ENCODE measurements at regions not wholly inside any gene's neighbourhood (a gene's known extent, or its start where the extent isn't known, plus 50 kb on each side); places are given as distances from the start of the nearest gene placed in this dataset.
"Not testable (repeated sequence)": the region's sequence is repeated elsewhere in the genome, so short reads cannot be mapped to it uniquely, and the experiment has no call there.

DNA sequence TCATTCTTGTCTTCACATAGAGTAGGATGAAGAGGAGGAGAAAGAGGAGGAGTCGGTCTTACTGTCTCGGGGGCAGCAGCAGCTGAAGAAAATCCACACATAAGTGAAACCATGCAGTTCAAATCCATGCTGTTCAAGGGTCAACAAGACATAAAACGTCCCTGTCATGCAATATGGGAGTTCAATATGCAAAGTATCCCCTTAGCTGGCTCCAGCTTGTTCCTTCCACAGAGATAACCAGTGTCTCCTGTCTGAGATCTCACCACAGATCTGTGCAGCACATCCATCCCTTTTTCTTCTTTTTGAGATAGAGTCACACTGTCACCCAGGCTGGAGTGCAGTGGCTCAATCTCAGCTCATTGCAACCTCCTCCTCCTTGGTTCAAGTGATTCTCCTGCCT, 357.5 kb downstream of the GALC start:
- DNase-seq (ENCODE audit: low read depth in 2 of 3, low spot score in 2 of 3): no peak

DNA sequence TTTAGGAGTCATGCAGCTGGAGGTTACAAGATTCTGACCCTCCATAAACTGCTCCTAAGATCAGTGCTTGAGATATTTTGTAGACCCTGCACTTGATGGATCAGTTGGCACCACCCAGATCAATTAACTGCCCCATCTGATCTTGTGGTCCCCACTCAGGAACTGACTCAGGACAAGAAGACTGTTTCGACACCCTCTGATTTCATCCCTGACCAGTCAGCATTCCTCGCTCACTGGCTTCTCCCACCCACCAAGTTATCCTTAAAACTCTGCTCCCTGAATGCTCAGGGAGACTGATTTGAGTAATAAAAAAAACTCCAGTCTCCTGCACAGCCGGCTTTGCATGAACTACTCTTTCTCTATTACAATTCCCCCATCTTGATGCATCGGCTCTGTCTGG, 360.2 kb downstream of the GALC start:
- no peak for DNase-seq (ENCODE audit: low read depth in 2 of 3, low spot score in 2 of 3)

DNA sequence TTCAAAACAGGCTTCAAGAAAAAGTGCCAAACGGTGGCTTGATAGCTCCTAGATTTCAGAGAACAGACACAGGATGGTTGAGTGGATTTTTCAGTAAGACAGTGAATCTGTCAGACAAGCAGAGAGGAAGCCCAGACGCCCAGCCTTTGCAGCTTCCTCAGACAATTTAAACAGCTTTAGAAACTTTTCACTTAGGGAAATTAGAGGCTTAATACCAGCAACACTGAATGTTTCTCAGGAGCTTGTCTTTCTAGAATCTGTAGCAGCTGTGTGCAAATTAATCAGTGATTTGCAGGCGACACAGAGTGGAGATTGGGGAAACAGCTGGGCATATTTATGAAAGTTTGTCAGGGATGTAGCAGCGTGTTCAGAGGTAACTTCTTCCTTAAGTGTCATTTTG, 362.1 kb downstream of the GALC start:
- DNase-seq (ENCODE audit: low read depth in 2 of 3, low spot score in 2 of 3): no peak

DNA sequence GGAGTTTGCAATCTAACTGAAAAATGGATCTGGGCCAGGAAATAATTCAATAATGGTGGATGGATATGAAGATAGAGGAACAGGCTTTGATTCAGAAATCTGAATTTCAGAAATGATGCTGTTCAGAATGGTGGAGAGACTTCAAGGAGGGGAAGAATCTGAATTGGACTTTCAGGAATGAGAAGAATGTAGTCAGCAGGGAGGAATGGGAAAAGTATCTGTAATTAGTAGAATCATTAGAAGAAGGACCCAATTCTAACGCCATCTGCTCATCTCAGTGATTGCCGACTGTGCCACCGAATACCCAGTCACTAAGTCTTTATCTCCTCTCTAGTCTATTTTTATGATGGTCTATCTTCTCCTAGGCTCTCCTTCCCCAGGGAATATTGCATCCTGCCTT, 363.2 kb downstream of the GALC start:
- no peak for DNase-seq (ENCODE audit: low read depth in 2 of 3, low spot score in 2 of 3)

DNA sequence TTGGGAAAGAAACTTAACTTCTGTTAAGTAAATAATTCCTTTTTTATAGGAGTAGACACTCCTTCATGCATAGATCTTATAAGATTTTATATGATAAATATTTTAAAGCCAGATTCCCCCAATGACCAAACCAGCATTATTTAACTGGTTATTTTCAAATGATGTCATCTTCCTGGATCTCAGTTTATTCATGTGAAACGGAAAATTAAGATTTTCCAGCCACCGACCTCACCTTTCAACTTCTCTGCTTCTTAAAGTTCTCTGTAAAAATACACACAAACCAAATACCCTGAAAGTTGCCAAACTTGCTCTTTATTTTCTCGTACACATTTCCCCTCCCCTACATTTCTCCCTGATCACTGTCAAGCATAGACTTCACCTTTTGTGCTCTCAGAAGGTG, 364.2 kb downstream of the GALC start:
- no peak for DNase-seq (ENCODE audit: low read depth in 2 of 3, low spot score in 2 of 3)

DNA sequence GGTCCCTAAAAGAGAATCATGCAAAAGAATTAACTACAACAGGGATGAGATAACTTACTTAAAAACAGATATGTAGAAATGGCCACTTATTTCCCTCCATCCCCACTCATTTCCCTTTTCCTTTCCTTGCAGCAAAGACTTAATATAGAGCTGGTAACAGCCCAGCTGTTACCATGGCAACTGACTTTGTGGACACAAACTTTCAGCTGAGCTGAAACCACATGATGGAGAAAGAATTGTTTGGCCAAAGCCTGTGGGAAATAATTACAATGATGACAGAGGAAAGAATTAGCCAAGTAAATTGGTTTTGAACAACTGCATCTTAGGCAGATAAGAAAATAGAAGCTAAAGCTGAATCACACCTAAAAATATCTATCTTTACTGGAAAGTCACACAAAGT, 364.9 kb downstream of the GALC start:
- no peak for DNase-seq (ENCODE audit: low read depth in 2 of 3, low spot score in 2 of 3)

DNA sequence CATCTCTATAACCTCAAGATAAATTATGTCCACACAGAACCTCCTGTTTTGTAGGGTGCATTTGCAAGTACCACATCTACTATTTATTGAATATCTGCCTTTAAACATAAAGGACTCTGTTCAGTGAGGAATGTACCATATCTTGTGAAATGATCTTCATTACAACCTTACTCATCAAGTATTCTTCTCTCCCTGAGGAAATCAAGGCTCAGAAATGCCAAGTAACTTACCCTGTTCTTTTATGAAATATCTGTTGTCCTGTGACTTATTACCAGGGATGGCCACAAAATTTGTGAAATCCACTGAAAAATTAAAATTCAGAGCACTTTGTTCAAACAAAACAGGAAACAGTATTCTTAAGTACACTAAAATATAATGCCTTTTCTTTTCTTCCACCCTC, 366.7 kb downstream of the GALC start:
- no peak for DNase-seq (ENCODE audit: low read depth in 2 of 3, low spot score in 2 of 3)

DNA sequence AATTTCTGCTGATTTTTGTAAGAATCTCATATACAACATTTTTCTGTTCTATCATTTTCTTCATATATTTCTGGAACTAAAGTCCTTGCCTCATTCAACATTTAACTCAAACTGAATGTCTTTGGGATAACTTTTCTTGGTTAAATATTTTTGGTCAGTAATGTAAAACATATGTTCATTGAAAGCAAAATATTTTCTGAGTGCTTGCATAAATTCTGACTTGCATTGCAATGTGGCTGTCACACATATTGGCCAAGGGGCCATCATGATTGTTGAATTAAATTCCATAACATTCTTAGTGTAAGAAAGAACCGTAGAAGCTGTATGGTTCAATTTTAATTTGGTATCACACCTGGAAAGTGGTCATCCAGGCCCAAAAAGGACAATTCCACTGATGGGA, 369.4 kb downstream of the GALC start:
- no peak for DNase-seq (ENCODE audit: low read depth in 2 of 3, low spot score in 2 of 3)

DNA sequence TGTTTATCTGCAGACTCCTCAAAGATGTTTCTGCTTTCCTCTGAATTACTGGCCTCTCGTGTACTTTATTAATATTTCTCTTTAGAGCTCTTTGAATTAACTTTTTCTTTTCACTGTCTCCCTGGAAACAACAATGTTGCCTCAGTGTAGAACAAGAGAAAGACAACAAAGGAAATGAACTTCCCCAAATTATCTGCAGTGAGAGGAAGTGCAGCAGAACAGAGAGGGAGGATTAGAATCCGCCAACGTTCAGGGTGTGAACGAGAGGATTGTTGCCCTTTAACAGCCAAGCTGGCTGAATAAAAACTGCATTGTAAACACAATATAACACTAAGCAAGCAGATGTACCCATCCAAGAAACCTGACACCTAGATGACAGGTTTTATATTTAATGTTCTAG, 375.9 kb downstream of the GALC start:
- DNase-seq (ENCODE audit: low read depth in 2 of 3, low spot score in 2 of 3): no peak

DNA sequence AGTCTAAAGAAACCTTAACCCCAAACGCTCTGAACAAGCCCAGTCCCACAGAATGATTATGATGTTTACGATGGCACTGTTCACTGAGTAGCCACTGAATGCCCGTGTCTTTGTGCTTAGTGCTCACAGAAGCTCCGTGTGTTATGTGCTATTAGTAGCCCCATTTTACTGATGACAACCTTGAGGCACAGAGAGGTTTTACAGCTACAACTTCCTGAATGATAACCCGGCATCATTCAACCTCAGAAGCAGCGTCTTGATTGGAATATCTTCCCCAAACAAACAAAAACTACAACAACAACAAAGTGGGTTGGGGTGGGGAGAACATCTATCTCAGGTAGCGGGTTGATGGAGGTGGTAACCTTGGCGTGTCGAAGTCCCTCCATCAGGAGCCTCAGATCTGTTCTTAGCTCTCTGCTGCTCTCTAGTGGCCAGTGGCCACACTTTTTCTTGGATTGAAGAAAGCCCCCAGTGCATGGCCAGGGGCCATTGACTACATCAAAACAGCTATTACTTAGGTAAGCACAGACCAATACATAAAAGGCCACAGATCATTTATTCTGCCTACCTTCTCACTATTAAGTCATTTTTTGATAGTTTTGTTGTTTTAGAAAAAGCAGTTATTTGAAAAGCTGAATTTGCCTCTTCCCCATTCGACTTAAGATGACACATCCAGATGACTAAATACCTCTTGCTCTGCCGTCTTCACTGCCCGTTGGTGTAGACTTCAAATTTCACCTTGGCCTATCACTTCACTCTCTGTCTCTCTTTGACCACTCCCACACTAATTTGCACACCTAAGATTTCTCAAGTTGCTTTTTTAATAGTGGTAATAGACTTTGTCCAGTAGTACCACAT, 376.9 kb downstream of the GALC start:
- DNase-seq (ENCODE audit: low read depth in 2 of 3, low spot score in 2 of 3): peak in 2 of 3 experiments; percentile 5 to 13

DNA sequence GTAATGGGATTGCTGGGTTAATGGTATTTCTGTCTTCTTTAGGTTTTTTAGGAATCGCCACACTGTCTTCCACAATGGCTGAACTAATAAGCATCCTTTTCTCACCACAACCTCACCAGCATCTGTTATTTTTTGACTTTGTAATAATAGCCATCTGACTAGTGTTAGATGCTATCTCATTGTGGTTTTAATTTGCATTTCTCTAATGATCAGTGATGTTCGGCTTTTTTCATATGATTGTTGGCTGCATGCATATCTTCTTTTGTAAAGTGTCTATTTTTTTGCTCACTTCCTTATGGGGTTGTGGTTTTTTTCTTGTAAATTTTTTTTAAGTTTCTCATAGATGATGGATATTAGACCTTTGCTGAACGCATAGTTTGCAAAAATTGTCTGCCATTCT, 377.9 kb downstream of the GALC start:
- DNase-seq (ENCODE audit: low read depth in 2 of 3, low spot score in 2 of 3): no peak

DNA sequence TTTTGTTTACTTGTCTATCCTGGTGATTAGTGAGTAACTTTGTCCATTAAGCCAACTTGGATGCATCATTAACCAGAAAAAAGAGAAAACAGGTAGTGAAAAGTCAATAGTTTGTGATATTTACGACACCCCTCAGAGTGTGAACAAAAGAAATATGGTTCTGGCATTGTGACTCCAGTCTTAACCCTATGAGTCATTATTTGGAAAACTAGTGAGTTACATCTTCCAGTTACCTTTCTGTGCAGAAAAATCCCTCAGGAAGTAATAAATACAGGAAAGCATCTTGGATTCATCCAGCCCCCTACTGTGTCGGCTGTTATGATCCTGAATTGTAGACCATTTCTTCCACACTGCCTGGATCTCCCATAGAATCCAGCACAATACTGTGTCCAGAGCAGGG, 379.1 kb downstream of the GALC start:
- DNase-seq (ENCODE audit: low read depth in 2 of 3, low spot score in 2 of 3): no peak

DNA sequence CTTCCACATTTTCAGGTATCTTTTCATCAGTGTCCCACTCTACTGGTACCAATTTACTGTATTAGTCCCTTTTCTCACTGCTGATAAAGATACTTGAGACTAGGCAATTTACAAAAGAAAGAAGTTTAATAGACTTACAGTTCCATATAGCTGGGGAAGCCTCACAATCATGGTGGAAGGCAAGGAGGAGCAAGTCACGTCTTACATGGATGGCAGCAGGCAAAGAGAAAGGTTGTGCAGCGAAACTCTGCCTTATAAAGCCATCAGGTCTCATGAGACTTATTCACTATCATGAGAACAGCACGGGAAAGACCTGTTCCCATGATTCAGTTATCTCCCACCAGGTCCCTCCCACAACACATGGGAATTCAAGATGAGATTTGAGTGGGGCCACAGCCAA, 385.9 kb downstream of the GALC start:
- not testable (repeated sequence) for DNase-seq (ENCODE audit: low read depth in 2 of 3, low spot score in 2 of 3)

DNA sequence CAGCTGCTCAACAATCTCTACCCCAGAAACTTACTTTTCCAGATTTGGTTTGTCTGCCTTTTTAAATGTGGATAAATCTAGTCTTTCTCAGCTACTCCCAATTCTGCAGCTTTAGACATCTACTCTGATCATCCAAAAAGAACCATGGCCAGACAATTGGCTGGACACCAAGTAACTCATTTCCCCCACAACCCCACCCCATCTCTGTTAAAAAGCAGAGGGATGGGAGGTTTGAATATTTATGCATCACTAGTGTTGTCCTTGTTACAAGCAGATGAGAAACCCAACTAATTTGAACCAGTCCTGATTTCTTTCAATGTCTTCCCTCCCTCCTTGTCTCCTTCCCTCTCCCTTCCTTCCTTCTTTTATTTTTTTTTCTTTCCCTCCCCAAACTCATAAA, 391.9 kb downstream of the GALC start:
- DNase-seq (ENCODE audit: low read depth in 2 of 3, low spot score in 2 of 3): no peak

DNA sequence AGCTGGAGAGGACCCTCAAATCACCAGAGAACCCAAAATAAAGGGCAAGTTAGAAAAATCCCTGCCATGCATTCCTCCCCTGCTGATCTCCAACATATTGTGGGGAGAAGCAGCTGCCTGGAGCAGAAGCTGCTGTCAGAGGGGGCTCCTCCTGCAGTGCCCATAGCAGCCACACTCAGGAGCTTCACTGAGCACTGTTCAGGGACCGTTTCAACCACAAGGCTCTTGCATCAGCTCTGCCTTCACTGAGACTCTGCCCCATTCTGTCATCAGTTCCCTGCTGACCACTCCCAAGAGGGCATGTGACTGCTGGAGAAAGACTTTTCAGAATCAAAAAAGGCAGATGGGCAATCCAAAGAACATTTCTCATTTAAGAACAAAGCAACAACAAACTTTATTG, 392.7 kb downstream of the GALC start:
- no peak for DNase-seq (ENCODE audit: low read depth in 2 of 3, low spot score in 2 of 3)

DNA sequence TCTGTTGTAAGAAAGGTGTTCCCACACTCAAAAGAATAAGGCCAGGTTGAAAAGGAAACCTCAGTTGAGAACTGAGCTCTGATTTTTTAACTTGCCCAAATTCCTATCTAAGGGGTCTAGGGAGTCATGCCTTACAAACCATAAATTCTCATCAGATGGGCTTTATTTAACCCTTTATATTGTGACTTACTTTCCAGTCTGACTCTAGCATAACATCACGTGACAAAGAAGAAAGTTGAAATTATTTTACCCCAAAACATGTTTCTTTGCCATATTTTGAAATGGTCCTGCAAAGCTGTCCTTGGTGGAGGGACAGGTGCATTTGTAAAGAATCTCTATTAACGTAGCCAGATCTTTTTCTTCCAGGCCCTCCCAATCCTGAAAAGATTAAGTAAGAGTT, 411.7 kb downstream of the GALC start:
- DNase-seq (ENCODE audit: low read depth in 2 of 3, low spot score in 2 of 3): no peak

DNA sequence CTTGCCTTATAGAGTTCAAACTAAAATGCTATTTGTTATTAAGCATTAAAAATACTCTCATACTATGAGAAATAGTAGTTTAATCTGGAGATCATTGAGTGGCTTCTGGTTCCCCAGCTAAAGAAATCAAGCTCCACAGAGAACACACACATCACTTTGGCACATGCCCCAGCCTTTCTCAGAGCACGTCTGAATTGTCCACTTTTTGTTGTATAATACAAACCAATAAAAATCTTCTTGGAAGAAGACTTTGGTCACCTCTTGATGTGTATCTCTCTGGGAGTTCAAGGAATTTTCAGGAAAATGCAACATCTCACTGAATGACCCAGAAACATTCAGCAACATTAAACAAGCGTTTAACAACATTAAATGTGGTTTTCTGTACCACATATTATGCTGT, 413.9 kb downstream of the GALC start:
- no peak for DNase-seq (ENCODE audit: low read depth in 2 of 3, low spot score in 2 of 3)

DNA sequence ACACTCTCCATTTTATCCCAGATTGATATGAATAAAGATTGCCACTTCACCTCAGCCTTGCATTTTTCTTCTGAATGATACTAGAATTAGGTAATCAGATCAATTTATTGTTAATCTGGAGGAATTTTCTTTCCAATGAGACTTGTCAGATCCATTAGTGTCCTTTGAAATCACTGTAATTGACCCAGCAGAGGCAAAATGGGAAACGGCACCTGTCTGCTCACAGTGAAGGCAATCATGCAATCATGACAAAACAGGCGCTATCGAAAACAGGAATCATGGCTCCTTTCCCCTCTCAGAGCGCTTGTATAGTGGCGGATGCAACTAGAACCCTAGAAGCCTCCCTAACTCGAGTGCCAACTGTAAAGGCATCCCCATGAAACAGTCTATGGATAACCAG, 417.6 kb downstream of the GALC start:
- DNase-seq (ENCODE audit: low read depth in 2 of 3, low spot score in 2 of 3): no peak

DNA sequence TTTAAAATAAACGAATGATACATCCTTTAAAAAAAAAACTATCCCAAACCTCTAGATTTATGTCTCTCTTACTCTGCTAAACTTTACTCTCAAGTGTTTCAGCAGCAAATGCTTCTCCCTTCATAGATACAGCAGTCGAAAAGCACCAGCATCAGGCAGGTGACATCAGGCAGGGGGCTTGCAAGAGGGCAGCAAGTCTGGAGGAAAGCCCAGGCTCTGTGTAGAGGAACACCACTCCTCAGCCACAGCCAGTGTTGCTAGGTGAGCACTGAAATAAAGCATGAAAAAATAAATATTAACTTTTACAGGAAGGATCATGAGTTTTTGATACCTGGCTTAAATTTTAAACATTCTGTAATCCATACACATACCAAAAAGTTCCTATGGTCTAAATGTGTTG, 419.4 kb downstream of the GALC start:
- DNase-seq (ENCODE audit: low read depth in 2 of 3, low spot score in 2 of 3): no peak

DNA sequence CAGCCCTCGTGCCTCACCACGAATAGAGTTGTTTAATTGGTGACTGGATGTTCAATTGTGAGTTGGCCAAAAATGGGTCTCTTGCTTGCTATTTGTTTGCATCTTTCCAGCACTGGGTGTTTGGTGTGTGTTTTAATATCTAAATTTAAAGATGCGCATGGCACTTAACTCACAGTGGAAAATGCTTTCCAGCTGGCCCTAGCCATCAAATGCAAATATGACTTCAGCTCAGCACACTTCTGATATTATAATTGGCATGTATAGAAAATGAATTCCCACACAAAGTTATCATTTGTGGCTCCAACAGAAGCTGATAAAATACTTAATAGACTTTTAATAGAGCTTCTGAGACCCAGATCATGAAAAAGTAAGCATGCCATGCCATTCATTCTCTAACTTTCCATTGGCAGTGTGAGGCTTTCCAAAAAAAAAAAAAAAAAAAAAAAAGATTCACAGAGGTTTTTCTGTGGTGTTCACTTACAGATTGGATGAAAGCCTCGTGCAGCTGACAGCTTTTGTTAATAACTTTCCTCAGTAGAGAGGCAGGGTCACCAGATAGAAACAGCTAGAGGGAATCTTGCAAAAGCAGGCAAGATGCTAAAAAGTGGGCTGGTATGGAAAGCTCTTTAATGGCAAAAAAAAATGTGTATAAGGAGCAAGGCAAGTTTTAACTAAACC, 425.2 kb downstream of the GALC start:
- DNase-seq (ENCODE audit: low read depth in 2 of 3, low spot score in 2 of 3): no peak

DNA sequence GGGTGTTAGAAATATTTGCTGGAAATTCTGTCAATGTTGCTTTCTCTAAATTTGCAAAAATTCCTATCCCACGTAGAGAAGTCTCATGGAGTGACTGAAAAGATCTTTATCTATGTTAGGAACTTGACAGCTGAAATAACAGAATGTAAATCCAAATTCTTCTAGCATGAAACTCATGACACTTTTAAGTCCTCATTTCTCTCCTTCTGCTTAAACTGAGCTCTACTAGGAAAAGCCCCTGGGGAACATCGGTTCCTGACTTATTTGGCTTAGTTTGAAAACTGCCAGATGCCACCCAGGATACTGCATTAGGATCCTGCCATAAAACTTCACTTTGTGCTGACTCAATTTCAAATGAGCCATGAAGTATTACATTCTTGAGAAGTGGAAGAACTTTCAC, 426.0 kb downstream of the GALC start:
- no peak for DNase-seq (ENCODE audit: low read depth in 2 of 3, low spot score in 2 of 3)

DNA sequence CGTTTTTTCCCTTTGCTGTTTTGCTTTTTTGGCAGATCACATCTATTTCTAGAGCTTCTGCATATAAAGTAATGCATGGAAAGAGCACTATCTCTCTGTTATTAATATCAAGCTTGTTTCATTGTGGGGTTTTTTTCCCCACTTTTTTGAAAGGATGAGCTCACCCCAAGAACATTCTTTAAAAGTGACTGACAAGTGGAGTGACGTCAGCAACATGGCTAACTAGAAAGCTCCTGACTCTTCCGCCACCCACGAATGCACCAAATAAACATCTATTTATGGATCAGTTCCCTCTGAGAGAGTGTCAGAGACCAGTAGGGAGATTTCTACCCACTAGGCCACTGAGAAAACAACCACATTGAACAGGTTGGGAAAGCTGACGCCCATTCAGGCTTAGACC, 445.4 kb downstream of the GALC start:
- DNase-seq (ENCODE audit: low read depth in 2 of 3, low spot score in 2 of 3): no peak

DNA sequence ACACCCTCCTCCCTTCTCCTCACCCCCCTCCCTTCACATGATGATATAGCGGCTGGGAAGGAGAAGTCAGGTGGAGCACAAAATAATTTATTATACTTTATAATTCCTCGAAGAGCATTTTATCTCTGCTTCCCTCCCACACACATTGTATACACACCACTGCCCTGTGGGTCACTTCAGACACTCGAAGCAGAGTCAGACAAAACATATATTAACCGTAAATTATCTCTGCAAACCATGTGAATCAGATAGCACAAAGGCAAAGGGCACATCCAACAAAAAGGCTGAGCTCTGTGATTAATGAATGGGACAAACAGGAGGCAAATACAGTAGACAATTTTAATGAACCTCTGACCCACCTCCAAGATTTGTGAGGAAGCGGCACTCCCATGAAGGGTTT, 450.7 kb downstream of the GALC start:
- DNase-seq (ENCODE audit: low read depth in 2 of 3, low spot score in 2 of 3): no peak

Data from activated CD8-positive, alpha-beta memory T cell treated with anti-CD3 and anti-CD28 coated beads for 48 hours (primary cell).